Fibroblast of skin of abdomen (primary cell): ENCODE measurements at regions not wholly inside any gene's neighbourhood (a gene's known extent, or its start where the extent isn't known, plus 50 kb on each side); places are given as distances from the start of the nearest gene placed in this dataset.
"Not testable (repeated sequence)": the region's sequence is repeated elsewhere in the genome, so short reads cannot be mapped to it uniquely, and the experiment has no call there.

Source experiments
- DNase-seq: peaks from one replicate; pipeline ENCODE4 v3.0.0-alpha.2; 2013

GRCh38 chr15:30760633-30761032, 134.7 kb downstream of the ARHGAP11B start:
- not testable (repeated sequence) for DNase-seq

GRCh38 chr15:30761365-30761764, 135.4 kb downstream of the ARHGAP11B start:
- not testable (repeated sequence) for DNase-seq

GRCh38 chr15:30769390-30770124, 134.2 kb upstream of the FAN1 start:
- not testable (repeated sequence) for DNase-seq

- DNase-seq, result no peak
These were observed 133.0 kb upstream of the FAN1 start for GRCh38 chr15:30770759-30771158.

GRCh38 chr15:30783019-30783418, 120.7 kb upstream of the FAN1 start:
- no peak for DNase-seq

- DNase-seq, result no peak
These were observed 115.1 kb upstream of the FAN1 start for GRCh38 chr15:30788595-30788994.

GRCh38 chr15:30791239-30792175, 112.2 kb upstream of the FAN1 start:
- no peak for DNase-seq

GRCh38 chr15:30792843-30793242, 110.9 kb upstream of the FAN1 start:
- DNase-seq, result not testable (repeated sequence)

GRCh38 chr15:30794388-30794787, 109.3 kb upstream of the FAN1 start:
- DNase-seq, result no peak

- DNase-seq, result not testable (repeated sequence)
These were observed 104.2 kb upstream of the FAN1 start for GRCh38 chr15:30799565-30799964.

- not testable (repeated sequence) for DNase-seq
These were observed 102.4 kb upstream of the FAN1 start for GRCh38 chr15:30801140-30801895.

GRCh38 chr15:30802001-30802400, 101.7 kb upstream of the FAN1 start:
- not testable (repeated sequence) for DNase-seq

- DNase-seq, result not testable (repeated sequence)
These were observed 100.0 kb upstream of the FAN1 start for GRCh38 chr15:30803703-30804102.

- DNase-seq, result no peak
These were observed 87.3 kb upstream of the FAN1 start for GRCh38 chr15:30816430-30816829.

GRCh38 chr15:30823068-30823813, 80.5 kb upstream of the FAN1 start:
- not testable (repeated sequence) for DNase-seq

GRCh38 chr15:30824518-30825195, 79.1 kb upstream of the FAN1 start:
- DNase-seq, result no peak

GRCh38 chr15:30827625-30828303, 76.0 kb upstream of the FAN1 start:
- no peak for DNase-seq

GRCh38 chr15:30828304-30828639, 75.4 kb upstream of the FAN1 start:
- not testable (repeated sequence) for DNase-seq

GRCh38 chr15:30830961-30831360, 72.8 kb upstream of the FAN1 start:
- no peak for DNase-seq

- DNase-seq, result not testable (repeated sequence)
These were observed 70.3 kb upstream of the FAN1 start for GRCh38 chr15:30833379-30833778.

- not testable (repeated sequence) for DNase-seq
These were observed 62.1 kb upstream of the FAN1 start for GRCh38 chr15:30841639-30842038.
